ENCODE measurements at regions not wholly inside any gene's neighbourhood (a gene's known extent, or its start where the extent isn't known, plus 50 kb on each side); places are given as distances from the start of the nearest gene placed in this dataset.

GRCh38 chrX:40938423-40938822 is 146.8 kb upstream of the USP9X start:
- Histone ChIP-seq H3K27ac (no peak overlapping the region), H3K4me1 (ENCODE audit: control insufficient read depth in 1 of 2, low read depth in 2 of 2) (peaks cover 0 to 2% of the 10 kb centered on the region in 2 donors), H3K36me3 (no peaks in the 10 kb centered on the region), H3K4me3 (no peak overlapping the region), H3K9me3 (no peaks in the 10 kb centered on the region), H3K27me3 (replicated peaks; ENCODE audit: insufficient read depth) (no peaks in the 10 kb centered on the region)
- no peak for ATAC-seq (ENCODE audit: insufficient number of reproducible peaks, low FRiP score, low read depth)
- no peak for DNase-seq (ENCODE audit: low spot score)
- TF ChIP-seq CTCF (IDR thresholded peaks at IDR 0.05) = no peak

- no peak overlapping the region for H3K4me3 ChIP-seq
- peaks cover 0 to 2% of the 10 kb centered on the region in 2 donors for H3K4me1 ChIP-seq (ENCODE audit: control insufficient read depth in 1 of 2, low read depth in 2 of 2)
- no peak overlapping the region for H3K27ac ChIP-seq
- ATAC-seq (ENCODE audit: insufficient number of reproducible peaks, low FRiP score, low read depth) (no peak), DNase-seq (ENCODE audit: low spot score) (no peak)
- no peaks in the 10 kb centered on the region for H3K9me3 ChIP-seq
- TF ChIP-seq CTCF (IDR thresholded peaks at IDR 0.05) = no peak
- no peaks in the 10 kb centered on the region for H3K27me3 ChIP-seq (replicated peaks; ENCODE audit: insufficient read depth)
- H3K36me3 ChIP-seq = no peaks in the 10 kb centered on the region
Observed at GRCh38 chrX:40943093-40943641, 142.1 kb upstream of the USP9X start.

GRCh38 chrX:40945361-40945713 is 139.9 kb upstream of the USP9X start:
- Histone ChIP-seq H3K4me3 (no peak overlapping the region), H3K4me1 (ENCODE audit: control insufficient read depth in 1 of 2, low read depth in 2 of 2) (peaks cover 0 to 2% of the 10 kb centered on the region in 2 donors), H3K36me3 (no peaks in the 10 kb centered on the region), H3K9me3 (no peaks in the 10 kb centered on the region), H3K27ac (peak overlapping the region in 1 of 2 donors; percentile 17), H3K27me3 (replicated peaks; ENCODE audit: insufficient read depth) (no peaks in the 10 kb centered on the region)
- no peak for DNase-seq (ENCODE audit: low spot score)
- ATAC-seq (ENCODE audit: insufficient number of reproducible peaks, low FRiP score, low read depth) = no peak
- no peak for TF ChIP-seq CTCF (IDR thresholded peaks at IDR 0.05)

- peak; percentile 60 for ATAC-seq (ENCODE audit: insufficient number of reproducible peaks, low FRiP score, low read depth)
- H3K27ac ChIP-seq = peak overlapping the region in 1 of 2 donors; percentile 41
Observed at GRCh38 chrX:40947276-40947675, 138.0 kb upstream of the USP9X start.

GRCh38 chrX:40949071-40949470 is 136.2 kb upstream of the USP9X start:
- peaks cover 0 to 2% of the 10 kb centered on the region in 2 donors for H3K4me1 ChIP-seq (ENCODE audit: control insufficient read depth in 1 of 2, low read depth in 2 of 2)
- H3K36me3 ChIP-seq = no peaks in the 10 kb centered on the region
- H3K27ac ChIP-seq = no peak overlapping the region
- no peak overlapping the region for H3K4me3 ChIP-seq
- H3K9me3 ChIP-seq = no peaks in the 10 kb centered on the region
- ATAC-seq (ENCODE audit: insufficient number of reproducible peaks, low FRiP score, low read depth) (no peak), DNase-seq (ENCODE audit: low spot score) (no peak)
- no peaks in the 10 kb centered on the region for H3K27me3 ChIP-seq (replicated peaks; ENCODE audit: insufficient read depth)
- TF ChIP-seq CTCF (IDR thresholded peaks at IDR 0.05) = no peak

More at GRCh38 chrX:40947276-40947675, 138.0 kb upstream of the USP9X start:
- Histone ChIP-seq H3K4me3 (no peak overlapping the region), H3K4me1 (ENCODE audit: control insufficient read depth in 1 of 2, low read depth in 2 of 2) (peaks cover 0 to 2% of the 10 kb centered on the region in 2 donors), H3K27me3 (replicated peaks; ENCODE audit: insufficient read depth) (no peaks in the 10 kb centered on the region), H3K9me3 (no peaks in the 10 kb centered on the region), H3K36me3 (no peaks in the 10 kb centered on the region)
- TF ChIP-seq CTCF (IDR thresholded peaks at IDR 0.05) = no peak
- no peak for DNase-seq (ENCODE audit: low spot score)
